NCI-H226 (cell line): ENCODE measurements at regions not wholly inside any gene's neighbourhood (a gene's known extent, or its start where the extent isn't known, plus 50 kb on each side); places are given as distances from the start of the nearest gene placed in this dataset.

Experiments
- DNase-seq: peaks from one replicate; pipeline ENCODE4 v3.0.0-alpha.2; 2015

- no peak for DNase-seq
Observed at GRCh38 chr11:92322225-92322624, 97.6 kb downstream of the FAT3 start.

GRCh38 chr11:92324890-92325289 lies 100.3 kb downstream of the FAT3 start:
- no peak for DNase-seq

- no peak for DNase-seq
Observed at GRCh38 chr11:92325416-92325815, 100.8 kb downstream of the FAT3 start.

- no peak for DNase-seq
Observed at GRCh38 chr11:92329137-92329536, 104.5 kb downstream of the FAT3 start.

GRCh38 chr11:92329646-92330045 lies 105.0 kb downstream of the FAT3 start:
- peak; percentile 26 for DNase-seq

GRCh38 chr11:92330114-92330513 lies 105.5 kb downstream of the FAT3 start:
- no peak for DNase-seq

- no peak for DNase-seq
Observed at GRCh38 chr11:92332986-92333385, 108.4 kb downstream of the FAT3 start.

GRCh38 chr11:92340839-92341238 lies 116.2 kb downstream of the FAT3 start:
- DNase-seq, result no peak

GRCh38 chr11:92342034-92342720 lies 117.6 kb downstream of the FAT3 start:
- no peak for DNase-seq

GRCh38 chr11:92342886-92343285 lies 118.3 kb downstream of the FAT3 start:
- DNase-seq, result no peak

GRCh38 chr11:92346220-92346619 lies 121.6 kb downstream of the FAT3 start:
- DNase-seq, result no peak

GRCh38 chr11:92347454-92347853 lies 122.8 kb downstream of the FAT3 start:
- no peak for DNase-seq

GRCh38 chr11:92349486-92350156 lies 125.0 kb downstream of the FAT3 start:
- DNase-seq, result no peak

GRCh38 chr11:92357344-92357743 lies 132.7 kb downstream of the FAT3 start:
- DNase-seq, result no peak

- no peak for DNase-seq
Observed at GRCh38 chr11:92357841-92358240, 133.2 kb downstream of the FAT3 start.

GRCh38 chr11:92361551-92361950 lies 136.9 kb downstream of the FAT3 start:
- DNase-seq, result no peak

GRCh38 chr11:92362989-92363388 lies 138.4 kb downstream of the FAT3 start:
- no peak for DNase-seq

GRCh38 chr11:92364177-92364576 lies 139.6 kb downstream of the FAT3 start:
- no peak for DNase-seq

GRCh38 chr11:92376146-92376599 lies 151.6 kb downstream of the FAT3 start:
- DNase-seq, result peak; percentile 2

GRCh38 chr11:92376680-92377079 lies 152.1 kb downstream of the FAT3 start:
- DNase-seq, result no peak

- DNase-seq, result peak; percentile 68
Observed at GRCh38 chr11:92380882-92381281, 156.3 kb downstream of the FAT3 start.

- no peak for DNase-seq
Observed at GRCh38 chr11:92382311-92382710, 157.7 kb downstream of the FAT3 start.

- DNase-seq, result peak; percentile 66
Observed at GRCh38 chr11:92383430-92383829, 158.8 kb downstream of the FAT3 start.

GRCh38 chr11:92384358-92384757 lies 159.7 kb downstream of the FAT3 start:
- peak; percentile 35 for DNase-seq

- DNase-seq, result no peak
Observed at GRCh38 chr11:92384802-92385201, 160.2 kb downstream of the FAT3 start.
